ENCODE measurements at regions not wholly inside any gene's neighbourhood (a gene's known extent, or its start where the extent isn't known, plus 50 kb on each side); places are given as distances from the start of the nearest gene placed in this dataset.

DNA sequence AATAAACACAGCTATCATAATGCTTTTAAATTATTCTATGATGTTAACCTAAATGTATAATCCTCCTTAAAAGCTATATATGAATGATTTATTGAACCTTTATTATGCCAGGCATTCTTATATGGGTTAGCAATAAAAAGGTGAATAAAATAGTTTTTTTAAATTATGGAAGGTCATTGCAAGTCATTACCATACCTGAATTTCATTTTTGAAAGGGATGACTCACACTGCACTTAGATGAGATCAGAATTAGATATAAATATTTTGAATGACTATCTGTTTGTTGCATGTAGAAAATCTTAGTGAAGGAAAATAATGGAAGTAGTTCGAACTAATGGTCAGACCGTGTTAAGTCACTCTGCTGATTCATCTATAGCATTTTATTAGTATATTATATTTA, 822.3 kb downstream of the LUZP2 start:
- TF ChIP-seq, protein P1, sequence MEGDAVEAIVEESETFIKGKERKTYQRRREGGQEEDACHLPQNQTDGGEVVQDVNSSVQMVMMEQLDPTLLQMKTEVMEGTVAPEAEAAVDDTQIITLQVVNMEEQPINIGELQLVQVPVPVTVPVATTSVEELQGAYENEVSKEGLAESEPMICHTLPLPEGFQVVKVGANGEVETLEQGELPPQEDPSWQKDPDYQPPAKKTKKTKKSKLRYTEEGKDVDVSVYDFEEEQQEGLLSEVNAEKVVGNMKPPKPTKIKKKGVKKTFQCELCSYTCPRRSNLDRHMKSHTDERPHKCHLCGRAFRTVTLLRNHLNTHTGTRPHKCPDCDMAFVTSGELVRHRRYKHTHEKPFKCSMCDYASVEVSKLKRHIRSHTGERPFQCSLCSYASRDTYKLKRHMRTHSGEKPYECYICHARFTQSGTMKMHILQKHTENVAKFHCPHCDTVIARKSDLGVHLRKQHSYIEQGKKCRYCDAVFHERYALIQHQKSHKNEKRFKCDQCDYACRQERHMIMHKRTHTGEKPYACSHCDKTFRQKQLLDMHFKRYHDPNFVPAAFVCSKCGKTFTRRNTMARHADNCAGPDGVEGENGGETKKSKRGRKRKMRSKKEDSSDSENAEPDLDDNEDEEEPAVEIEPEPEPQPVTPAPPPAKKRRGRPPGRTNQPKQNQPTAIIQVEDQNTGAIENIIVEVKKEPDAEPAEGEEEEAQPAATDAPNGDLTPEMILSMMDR (IDR thresholded peaks at IDR 0.05) = no peak
- TF ChIP-seq POLR2A (IDR thresholded peaks at IDR 0.05) = no peak

Data from vagina (tissue), 2 donors.